ENCODE measurements at regions not wholly inside any gene's neighbourhood (a gene's known extent, or its start where the extent isn't known, plus 50 kb on each side); places are given as distances from the start of the nearest gene placed in this dataset.

DNA sequence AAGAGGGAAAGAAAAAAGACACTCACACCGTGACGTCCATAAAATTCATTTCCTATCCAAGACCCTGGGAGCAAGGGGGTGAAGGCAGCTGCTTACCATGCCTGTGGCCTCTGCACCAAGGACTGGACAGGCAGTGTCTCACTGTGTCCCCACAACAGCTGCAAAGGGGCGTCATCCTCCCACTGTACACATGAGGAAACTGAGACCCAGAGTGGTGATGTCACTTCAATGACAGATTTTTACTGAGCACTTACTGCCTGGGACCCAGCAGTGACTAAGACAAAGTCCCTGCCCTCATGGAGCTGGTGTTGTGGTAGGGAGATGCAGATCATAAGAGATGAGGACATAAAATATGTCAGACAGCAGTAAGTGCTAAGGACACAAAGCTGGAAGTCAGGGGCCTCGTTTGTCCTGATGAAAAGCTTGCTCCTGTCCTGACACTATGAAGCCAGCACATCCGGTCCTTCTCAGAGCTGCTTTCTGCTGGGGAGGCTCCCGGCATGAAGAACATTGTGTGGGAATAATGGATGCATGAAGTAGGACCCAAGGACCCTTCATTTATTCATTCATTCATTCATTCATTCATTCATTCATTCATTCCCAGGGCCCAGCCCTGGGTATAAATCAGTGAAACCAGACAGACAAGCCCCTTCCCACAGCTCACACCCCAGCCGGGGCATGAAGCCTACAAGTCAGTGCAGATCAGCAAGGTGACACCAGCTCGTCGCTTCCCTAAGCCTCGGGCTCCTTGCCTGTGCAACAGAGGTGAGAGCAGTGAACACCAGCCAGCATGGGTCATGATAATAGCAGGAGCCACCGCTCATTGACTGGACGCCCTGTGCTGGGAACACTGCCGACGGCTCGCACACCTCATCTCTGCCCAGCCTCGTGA is 473.7 kb downstream of the MATN1 start:
- no peak for TF ChIP-seq POLR2AphosphoS5 (IDR thresholded peaks at IDR 0.05; ENCODE audit: low read depth, low read length)
- TF ChIP-seq POLR2A (IDR thresholded peaks at IDR 0.05; ENCODE audit: low read depth, low read length) = no peak
- TF ChIP-seq TAF1 (IDR thresholded peaks at IDR 0.05; ENCODE audit: low read depth, low read length) = no peak
- TF ChIP-seq SPI1 (IDR thresholded peaks at IDR 0.05; ENCODE audit: low read depth, low read length) = no peak
